Lower leg skin (tissue), 4 donors: ENCODE measurements at regions not wholly inside any gene's neighbourhood (a gene's known extent, or its start where the extent isn't known, plus 50 kb on each side); places are given as distances from the start of the nearest gene placed in this dataset.

Experiments used
- DNase-seq, 2 donors: peaks; one replicate each; pipeline ENCODE4 v3.0.0-alpha.2; 2019; ENCODE audit warnings: low spot score in 2 of 2
- H3K4me3 ChIP-seq: fragments of 200-600 bp; sonication (generic); 2 replicates; pipeline ENCODE4 v1.5.1; 2017; ENCODE audit warnings: mild to moderate bottlenecking, low read depth; ENCODE audit not compliant: poor library complexity, severe bottlenecking
- CTCF ChIP-seq, 3 donors: fragments of 450-650 bp; IDR thresholded peaks; one replicate each; pipeline ENCODE4 v1.5.1; 2016; ENCODE audit warnings: antibody characterized with exemption in 3 of 3, mild to moderate bottlenecking in 3 of 3, moderate library complexity in 2 of 3
- POLR2A ChIP-seq, 2 donors: fragments of 450-650 bp; IDR thresholded peaks; one replicate each; pipeline ENCODE4 v1.6.1; 2016 to 2017; ENCODE audit warnings: antibody characterized with exemption in 2 of 2, mild to moderate bottlenecking in 1 of 2, moderate library complexity in 1 of 2
- WGBS, 2 donors: methylation state at CpG; one replicate each; pipeline ENCODE4 v1.1.5; 2018; 5-methylcytosine and 5-hydroxymethylcytosine counted together
- intact Hi-C: fragments of 100-400 bp; cut with DNase I; formaldehyde crosslinking; loops from one replicate; pipeline ENCODE4 v1.15.0; 2023; ENCODE audit warnings: low total_unique reads

GRCh38 chr7:20064974-20065862 lies 152.0 kb downstream of the MACC1 start:
- intact Hi-C loops: no loop called here
- WGBS, 2 donors: 64 to 65% methylated on average over 7 of the region's 7 CpGs

DNA sequence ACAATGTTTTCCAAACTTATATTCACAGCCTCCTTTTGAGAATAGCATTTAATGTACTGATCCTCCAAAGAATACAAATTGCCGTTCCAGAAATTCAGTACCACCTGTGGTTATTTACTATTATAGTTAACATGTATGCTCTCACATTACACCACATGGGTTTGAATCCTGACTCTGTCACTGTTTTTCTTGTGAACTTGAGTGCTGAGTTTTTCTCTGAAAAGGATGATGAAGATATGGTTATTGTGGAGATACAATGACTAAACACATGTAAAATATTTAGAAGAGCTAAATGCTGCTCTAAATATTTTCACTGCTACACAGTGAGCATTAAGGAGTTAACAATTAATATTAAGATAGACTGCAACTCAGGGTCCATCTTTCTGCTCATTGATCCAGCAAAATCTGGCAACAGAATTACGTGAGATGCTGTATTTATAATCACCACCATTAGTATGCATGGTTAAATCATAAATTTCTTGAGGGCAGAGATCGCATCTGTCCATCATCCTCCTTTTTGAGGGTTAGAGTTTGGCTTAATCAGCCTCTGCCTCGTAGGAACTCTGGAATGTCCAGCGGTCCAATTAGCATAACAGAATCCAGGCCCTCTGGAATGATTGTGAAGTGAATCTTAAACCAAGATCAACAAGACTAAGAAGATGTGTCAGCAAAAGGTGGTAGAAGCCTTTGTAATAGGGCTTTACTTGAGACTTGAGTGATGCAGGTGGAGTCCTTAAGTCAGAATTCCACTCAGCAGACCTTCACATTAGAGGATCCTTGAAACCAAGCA lies 152.8 kb downstream of the MACC1 start:
- WGBS, 2 donors: 72 to 74% methylated on average over 5 of the region's 5 CpGs
- DNase-seq: no peak
- intact Hi-C loops: no loop called here
- TF ChIP-seq CTCF (IDR thresholded peaks at IDR 0.05): no peak
- no peak for TF ChIP-seq POLR2A (IDR thresholded peaks at IDR 0.05)
- no peak overlapping the region for H3K4me3 ChIP-seq

More at GRCh38 chr7:20064974-20065862, 152.0 kb downstream of the MACC1 start:
- TF ChIP-seq CTCF (IDR thresholded peaks at IDR 0.05) (no peak), POLR2A (IDR thresholded peaks at IDR 0.05) (no peak)
- H3K4me3 ChIP-seq: no peak overlapping the region
- no peak for DNase-seq

GRCh38 chr7:20063644-20064043 lies 153.5 kb downstream of the MACC1 start:
- intact Hi-C loops: no loop called here
- TF ChIP-seq CTCF (IDR thresholded peaks at IDR 0.05) (no peak), POLR2A (IDR thresholded peaks at IDR 0.05) (no peak)
- DNase-seq: no peak
- 44 to 63% methylated on average over 3 of the region's 3 CpGs for WGBS, 2 donors
- H3K4me3 ChIP-seq: no peak overlapping the region

- H3K4me3 ChIP-seq: no peak overlapping the region
- no peak for TF ChIP-seq CTCF (IDR thresholded peaks at IDR 0.05)
- no peak for TF ChIP-seq POLR2A (IDR thresholded peaks at IDR 0.05)
- no peak for DNase-seq
- intact Hi-C loops: no loop called here
- WGBS, 2 donors: 89 to 91% methylated on average over 1 of the region's 1 CpG
Observed at GRCh38 chr7:20062932-20063331, 154.3 kb downstream of the MACC1 start.

DNA sequence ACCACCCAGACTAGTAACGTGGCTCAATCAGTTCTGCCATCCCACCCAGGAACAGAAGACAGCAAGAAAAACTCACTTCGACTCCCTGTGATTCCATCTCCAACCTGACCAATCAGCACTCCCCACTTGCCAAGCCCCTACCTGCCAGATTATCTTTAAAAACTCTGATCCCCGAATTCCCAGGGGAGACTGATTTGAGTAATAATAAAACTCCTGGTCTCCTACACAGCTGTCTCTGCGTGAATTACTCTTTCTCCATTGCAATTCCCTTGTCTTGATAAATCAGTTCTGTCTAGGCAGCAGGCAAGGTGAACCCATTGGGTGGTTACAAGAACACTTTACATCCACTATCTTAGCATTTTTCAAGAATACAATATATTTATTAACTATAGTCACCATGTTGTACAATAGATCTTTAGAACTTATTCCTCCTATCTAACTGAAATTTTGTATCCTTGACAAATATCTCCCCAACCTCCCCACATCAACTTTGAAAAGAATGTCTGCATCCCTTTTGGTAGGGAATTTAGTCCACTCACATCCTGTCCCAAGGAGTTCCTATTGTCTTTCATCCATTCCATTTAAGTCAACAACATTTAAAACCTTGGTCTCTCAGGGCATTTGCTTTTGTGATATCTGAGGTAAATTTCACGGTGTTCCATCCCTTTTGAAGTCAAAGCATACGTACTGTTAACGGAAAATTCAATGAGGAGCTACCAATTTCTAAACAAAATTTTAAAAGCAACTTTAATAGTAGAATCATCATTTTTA lies 163.7 kb downstream of the MACC1 start:
- no peak for DNase-seq
- 65 to 84% methylated on average over 7 of the region's 7 CpGs for WGBS, 2 donors
- no peak overlapping the region for H3K4me3 ChIP-seq
- intact Hi-C loops: no loop called here
- TF ChIP-seq CTCF (IDR thresholded peaks at IDR 0.05): no peak
